AG08395 (cell line): ENCODE measurements at regions not wholly inside any gene's neighbourhood (a gene's known extent, or its start where the extent isn't known, plus 50 kb on each side); places are given as distances from the start of the nearest gene placed in this dataset.
"Not testable (repeated sequence)": the region's sequence is repeated elsewhere in the genome, so short reads cannot be mapped to it uniquely, and the experiment has no call there.

Source experiments
- DNase-seq: peaks from one replicate; pipeline ENCODE4 v3.0.0; 2012; ENCODE audit warnings: mixed read lengths, low spot score

DNA sequence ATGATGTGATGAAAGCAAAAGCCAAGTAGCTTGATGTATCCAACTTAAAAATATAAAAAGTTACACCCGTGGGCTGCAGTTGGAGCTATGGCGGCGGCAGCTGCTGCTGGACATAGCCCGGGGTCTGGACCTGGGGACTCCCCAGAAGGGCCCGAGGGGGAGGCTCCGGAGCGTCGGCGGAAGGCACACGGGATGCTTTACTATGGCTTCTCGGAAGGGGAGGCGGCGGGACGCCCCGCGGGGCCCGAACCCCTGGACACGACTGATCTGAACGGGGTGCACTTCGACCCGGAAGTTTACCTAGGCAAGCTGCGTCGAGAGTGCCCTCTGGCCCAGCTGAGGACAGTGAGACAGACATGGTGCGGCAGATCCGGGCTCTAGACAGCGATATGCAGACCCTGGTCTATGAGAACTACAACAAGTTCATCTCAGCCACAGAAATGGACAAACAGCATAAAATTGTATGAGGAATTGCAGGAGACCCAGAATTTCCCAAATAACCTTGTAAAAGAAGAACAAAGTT, 109.5 kb upstream of the EEF2KMT start:
- DNase-seq = no peak

DNA sequence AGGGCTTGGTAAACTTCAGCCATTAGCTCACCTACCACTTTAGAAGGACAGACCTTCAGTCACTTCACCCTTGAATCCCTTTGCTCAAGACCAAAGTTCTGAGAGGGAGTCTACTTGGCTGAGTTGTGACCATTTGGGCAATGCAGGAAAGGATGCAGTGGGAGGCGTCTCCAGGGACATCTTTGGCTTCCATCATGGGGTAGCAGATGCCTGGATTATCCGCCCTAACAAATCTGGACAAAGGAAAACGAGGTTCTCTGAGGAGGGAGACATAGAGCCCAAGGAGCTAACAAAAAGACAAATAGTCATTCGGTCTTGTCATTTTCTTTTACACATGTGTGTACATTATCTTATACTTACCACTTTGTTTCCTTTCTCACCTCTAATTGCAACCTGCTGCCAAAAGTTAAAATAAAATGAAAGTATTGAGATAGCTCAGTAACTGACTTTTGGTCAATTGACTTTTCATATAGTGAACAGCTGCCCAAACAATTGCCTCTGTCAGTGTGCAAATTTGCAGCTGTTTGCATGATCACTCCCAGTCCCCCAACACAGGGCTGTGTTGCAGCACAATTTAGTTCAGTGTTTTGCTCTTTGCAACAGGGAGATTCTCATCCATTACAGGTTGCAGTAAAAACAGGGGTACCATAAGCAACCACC, 108.9 kb upstream of the EEF2KMT start:
- no peak for DNase-seq

DNA sequence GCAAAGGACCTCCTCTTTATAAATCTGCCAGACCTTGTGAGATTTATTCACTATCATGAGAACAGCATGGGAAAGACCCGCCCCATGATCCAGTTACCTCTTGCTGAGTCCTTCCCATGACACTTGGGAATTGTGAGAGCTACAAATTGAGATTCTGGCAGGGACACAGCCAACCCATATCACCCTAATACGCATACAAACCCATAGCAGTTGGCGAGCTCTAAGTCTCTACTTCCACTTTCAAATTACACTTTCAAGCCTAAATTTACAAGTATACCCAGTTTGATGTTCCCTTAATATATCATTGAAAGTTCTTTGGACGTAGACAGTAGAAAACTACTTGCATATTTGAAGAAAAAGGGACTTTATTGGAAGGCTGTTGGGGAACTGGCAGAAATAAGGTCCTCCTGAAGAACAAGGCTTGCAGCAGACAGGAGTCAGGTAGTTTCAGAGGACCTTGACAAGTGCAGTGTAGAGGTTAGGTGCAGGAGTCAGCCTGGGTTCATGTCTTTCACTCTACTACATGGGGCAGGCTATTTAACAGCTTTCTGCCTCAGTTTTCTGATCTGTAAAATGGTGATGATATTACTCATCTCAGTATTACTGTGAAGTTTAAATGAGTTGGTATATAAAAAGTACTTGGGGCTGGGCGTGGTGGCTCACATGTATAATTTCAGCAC, 107.9 kb upstream of the EEF2KMT start:
- DNase-seq = no peak

DNA sequence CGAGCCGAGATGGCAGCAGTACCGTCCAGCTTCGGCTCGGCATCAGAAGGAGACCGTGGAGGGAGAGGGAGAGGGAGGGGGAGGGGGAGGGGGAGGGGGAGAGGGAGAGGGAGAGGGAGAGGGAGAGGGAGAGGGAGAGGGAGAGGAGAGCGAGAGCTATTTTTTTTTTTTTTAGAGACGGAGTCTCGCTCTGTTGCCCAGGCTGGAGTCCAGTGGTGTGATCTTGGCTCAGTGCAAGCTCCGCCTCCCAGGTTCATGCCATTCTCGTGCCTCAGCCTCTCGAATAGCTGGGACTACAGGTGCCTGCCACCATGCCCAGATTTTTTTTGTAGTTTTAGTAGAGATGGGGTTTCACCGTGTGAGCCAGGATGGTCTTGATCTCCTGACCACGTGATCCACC, 106.1 kb upstream of the EEF2KMT start:
- DNase-seq = not testable (repeated sequence)

DNA sequence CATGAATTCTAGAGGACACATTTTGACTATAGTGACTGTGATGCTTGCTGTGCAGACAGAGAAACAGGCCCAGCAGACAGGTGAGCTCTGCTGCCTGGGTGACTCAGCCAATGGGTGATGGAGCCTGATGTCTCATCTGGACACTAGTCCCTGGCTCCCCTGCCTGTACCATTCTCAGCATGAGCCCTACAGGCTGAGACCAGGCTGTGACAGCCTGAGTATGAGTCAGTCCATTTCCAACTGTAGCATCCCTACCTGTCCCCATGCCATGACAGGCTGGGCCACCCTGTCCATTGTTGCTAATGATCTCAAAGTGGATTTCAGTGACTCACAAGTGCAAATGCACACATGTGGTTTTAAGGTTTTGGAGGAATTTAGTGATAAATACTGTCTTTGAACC, 102.5 kb upstream of the EEF2KMT start:
- DNase-seq = no peak

DNA sequence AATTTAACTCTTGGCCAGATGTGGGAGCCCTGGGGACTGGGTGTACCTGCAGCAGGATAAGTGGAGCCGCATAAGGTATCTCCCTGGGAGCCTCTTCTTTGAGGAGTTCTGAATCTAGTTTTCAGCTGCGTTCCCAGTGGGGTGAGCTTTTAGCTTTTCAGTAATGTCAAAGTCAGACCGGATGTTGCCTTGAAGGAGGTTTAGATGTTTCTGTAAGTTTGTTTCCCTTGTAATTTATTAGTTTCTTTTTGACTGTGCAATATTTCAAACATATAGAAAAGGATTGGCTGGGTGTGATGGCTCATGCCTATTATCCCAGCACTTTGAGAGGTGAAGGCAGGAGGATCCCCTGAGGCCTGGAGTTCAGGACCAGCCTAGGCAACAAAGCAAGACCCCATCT, 98.6 kb upstream of the EEF2KMT start:
- no peak for DNase-seq

DNA sequence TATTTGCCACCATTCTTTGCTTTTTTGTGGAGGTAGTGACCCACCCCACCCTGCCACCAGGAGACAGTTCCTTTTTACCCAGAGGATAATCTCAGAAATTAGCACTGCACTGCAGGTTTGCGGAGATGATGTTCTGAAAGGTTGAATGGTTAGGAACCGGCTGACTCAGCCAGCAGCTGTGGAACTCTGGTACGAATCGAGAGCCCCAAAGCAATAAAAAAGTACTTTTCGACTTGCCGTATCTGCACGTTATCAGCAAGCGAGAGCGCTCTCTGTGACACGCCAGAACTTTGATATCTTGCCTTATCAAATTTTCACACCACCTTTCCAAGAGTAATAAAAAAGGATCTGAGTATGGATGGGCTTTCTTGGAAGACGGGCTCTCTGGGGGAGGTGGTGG, 96.3 kb upstream of the EEF2KMT start:
- no peak for DNase-seq

DNA sequence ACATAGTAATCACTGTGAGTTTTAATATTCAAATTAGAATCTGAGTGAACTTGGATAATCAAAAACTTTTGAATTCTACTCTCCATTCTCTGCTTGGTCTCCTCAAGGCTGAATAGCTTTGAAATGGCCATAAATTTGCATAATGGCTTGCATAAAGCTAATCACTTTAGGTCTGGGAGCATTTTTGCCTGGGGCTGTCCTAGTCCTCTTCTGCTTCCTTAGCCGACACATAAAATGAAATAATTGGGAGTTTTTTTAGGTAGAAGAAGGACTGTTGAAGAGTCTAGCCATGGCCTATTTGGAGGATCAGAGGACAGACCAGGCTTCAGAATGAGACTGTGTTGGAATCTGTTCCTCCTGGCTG, 91.4 kb upstream of the EEF2KMT start:
- DNase-seq = no peak

DNA sequence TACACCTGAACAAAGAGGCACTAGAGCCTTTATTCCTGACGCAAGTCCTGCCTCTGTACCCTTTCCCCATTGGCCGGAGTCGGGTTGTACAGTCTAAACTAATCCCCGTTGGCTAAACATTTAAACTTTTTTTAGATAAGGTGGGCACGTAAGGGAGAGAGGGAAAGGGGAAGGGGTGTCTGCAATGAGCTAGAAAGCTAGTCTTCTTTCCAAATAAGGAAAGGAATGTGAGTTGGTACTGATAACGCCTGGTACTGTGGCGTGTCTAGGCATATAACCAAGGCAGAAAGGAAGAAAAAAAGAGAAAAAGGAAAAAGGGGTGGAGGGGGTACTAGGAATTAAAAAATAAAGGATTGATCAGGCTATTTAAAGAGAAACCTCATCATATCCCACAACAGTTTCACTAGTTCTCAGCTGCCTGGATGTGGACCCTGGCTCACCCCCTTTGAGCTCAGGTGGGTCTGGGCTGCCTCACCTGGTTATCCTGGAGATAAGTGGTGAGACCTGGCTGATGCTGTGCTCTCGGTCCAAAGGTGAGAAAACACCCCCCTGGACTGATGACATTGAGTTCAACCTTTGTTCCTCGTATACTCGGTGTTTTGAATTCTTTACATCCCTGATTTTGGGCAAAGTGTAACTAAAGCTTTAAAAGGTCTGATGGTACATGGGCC, 90.9 kb upstream of the EEF2KMT start:
- no peak for DNase-seq

DNA sequence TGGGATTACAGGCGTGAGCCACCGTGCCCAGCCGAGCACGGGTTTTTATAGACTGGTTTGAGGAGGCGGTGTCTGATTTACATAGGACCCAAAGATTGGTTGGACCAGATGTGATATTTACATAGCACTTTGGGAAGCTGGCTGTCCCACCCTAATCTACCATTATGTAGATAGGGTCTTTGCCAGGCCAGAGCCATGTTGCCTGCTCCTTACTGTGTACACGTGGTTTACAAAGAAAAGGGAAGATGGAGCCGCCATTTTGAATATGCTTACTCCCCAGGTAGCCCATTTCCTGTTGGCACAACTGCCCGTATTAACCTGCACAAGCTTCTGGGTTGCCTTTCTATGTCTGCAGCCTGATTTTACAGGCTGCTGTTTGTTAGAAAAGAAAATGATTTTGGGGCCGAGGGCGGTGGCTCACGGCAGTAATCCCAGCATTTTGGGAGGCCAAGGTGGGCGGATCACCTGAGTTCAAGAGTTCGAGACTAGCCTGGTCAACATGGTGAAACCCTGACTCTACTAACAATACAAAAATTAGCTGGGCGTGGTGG, 89.9 kb upstream of the EEF2KMT start:
- no peak for DNase-seq

DNA sequence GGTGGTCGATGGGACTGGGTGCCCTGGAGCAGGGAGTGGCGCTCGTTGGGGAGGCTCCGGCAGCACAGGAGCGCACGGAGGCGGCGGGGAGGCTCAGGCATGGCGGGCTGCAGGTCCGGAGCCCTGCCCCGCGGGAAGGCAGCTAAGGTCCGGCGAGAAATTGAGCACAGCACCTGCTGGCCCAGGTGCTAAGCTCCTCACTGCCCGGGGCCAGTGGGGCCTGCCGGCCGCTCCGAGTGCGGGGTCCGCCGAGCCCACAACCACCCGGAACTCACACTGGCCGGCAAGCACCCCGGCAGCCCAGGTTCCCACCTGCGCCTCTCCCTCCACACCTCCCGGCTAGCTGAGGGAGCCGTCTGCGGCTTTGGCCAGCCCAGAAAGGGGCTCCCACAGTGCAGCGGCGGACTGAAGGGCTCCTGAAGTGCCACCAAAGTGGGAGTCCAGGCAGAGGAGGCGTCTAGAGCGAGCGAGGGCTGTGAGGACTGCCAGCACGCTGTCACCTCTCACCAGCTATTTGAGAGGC, 88.8 kb upstream of the EEF2KMT start:
- DNase-seq = no peak

DNA sequence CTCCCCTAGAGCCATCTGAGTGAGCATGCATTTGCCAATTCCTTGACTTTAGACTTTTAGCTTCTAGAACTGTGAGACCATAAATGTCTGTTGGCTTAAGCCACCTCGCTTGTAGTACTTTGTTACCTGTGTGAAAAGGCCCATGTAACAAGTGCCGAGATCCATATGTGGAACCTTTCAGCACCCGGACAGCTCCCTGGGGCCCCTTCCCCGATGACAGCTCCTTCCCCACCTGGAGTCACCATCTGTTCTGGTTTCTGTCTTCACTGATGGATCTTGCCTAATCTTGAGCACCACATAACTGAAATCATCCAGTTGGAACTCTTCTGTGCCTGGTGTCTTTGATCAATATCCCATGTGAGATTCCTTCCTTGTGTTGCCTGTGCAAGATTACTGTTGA, 78.9 kb upstream of the EEF2KMT start:
- no peak for DNase-seq

DNA sequence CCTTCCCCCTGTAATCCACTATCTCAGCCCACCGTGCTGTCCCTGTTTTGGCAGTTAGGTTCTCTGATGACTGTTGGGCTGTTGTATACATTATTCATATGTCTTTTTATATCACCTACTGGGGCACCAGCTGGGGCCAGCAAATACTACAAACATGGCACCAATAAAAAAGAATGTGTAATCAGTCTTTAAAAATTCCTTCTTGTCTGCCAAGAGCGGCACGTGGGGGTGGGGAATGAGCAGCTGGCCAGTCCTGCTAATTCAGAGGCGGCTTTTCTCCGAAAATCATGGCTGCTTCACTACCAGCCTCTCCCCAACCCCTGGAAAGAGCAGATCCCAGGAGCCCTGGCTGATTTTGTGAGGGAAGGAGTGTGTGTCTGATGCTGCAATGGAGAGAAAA, 77.7 kb upstream of the EEF2KMT start:
- DNase-seq = no peak

DNA sequence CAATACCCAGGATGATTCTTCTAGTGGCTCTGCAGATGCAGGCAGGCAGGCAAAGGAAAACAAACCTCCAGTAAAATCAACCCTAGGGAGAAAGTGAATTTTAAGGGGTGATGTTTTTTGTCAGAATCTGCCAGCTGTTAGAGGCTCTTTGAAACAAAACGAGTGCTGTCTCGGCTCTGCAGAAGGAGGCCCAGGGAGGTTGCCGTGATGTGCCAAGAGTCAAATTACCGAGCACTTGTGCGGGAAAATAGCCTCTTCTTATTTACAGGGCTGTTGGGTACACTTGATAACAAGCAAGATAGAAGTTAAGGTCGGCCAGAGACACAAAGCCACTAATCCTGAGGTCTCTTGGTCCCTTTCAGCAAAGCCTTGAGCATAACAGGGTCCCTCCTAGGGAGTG, 68.9 kb upstream of the EEF2KMT start:
- no peak for DNase-seq

DNA sequence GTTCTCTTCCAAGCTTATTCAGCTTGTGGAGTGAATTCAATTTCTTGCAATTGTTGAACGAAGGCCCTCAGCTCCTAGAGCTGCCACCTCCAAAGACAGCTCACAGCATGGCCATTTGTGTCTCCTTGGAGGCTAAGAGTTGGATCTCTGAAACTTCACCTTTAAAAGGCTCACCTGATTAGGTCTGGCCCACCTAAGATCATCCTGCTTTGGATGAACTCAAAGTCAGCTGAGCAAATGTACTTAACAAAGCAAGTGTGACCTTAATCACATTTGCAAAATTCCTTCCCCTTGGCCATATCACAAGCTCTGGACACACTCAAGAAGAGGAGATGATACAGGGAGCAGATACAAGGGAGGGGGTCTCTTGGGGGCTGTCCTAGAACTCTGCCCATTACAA, 67.8 kb upstream of the EEF2KMT start:
- DNase-seq = not testable (repeated sequence)

DNA sequence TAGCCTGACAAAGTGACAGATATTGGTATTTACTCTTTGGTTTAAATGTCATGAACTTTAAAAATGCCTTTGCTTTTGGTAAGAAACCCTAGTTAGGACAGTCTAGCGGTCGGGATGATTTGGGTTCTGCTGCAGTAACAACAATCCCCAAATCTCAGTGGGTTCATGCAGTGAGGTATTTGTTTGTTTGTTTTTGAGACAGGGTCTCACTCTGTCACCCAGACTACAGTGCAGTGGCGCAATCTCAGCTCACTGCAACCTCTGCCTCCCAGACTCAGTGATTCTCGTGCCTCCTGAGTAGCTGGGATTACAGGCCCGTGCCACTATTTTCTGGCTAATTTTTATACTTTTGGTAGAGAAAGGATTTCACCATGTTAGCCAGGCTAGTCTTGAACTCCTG, 65.2 kb upstream of the EEF2KMT start:
- not testable (repeated sequence) for DNase-seq

DNA sequence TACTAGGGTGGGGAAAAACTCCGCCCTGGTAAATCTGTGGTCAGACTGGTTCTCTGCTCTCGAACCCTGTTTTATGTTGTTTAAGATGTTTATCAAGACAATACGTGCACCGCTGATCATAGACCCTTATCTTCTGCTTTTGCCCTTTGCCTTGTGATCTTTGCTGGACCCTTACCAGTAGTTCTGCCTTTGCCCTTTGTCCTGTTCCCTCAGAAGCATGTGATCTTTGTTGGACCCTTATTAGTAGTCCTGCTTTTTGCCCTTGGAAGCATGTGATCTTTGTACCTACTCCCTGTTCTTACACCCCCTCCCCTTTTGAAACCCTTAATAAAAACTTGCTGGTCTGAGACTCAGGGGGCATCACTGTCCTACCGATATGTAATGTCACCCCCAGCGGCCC, 64.3 kb upstream of the EEF2KMT start:
- DNase-seq = not testable (repeated sequence)

DNA sequence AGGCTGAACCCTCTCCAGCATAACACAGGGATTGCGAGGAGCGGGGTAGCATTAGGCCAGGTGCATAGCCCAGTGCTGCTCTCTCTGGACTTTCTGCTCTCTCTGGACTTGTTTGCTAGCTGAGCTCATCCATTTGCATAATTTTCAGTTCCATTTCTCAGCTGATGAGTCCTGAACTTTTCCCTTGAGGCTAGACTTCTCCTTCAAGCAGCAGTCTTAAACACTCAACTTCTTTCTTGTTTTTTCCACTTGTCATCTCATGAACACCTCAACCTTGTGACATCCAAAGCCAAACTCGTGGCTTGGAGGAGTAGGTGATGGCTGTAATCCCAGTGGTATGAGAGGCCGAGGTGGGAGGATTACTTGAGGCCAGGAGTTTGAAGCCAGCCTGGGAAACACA, 62.4 kb upstream of the EEF2KMT start:
- not testable (repeated sequence) for DNase-seq

DNA sequence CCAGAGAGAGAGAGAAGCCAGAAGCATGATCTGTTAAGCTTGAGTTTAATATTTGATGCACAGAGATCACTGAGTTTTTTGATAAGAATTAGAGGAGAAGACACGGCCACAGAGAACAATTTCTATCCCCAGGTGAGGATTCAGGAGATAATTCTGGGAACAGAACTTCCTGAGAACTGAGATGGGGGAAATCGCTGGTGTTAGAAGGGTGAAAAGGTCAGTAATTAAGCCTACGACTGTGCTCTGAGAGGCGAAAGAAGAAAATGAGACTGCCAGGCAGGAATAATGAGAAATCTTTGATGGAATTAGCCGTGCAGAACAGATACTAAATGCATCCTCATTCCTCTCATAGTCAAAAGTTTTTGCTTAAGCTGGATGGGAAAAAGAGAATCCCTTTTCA, 61.9 kb upstream of the EEF2KMT start:
- not testable (repeated sequence) for DNase-seq

DNA sequence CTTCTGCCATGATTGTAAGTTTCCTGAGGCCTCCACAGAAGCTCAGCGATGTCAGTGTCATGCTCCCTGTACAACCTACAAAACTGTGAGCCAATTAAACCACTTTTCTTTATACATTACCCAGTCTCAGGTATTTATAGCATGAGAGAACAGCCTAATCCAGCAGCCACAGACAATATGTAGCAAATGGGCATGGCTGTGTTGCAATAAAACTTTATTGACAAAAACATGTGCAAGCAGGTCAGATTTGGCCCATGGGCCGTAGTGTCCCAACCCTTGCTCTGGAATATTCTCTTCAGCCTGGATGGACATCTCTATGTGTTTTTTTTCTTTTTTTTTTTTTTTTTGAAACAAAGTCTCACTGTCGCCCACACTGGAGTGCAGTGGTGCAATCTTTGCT, 60.9 kb upstream of the EEF2KMT start:
- DNase-seq = no peak

DNA sequence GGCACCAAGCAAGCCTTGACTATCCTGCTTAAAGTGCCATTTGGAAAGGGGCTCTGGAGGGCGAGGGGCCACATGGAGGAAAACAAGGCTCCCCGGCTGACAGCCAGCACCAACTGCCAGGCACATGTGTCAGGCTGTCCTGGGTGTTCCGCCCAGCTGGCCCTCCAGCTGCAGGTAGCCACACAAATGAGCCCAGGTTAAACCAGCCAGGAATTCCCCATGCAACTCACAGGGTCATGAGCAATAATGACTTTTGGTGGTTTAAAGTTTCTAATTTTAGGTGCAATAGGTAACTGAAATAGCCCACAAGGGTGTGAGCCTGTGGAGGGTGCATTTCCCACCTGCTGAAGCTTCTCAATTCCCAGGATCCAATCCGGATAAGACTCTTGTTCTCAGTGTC, 58.9 kb upstream of the EEF2KMT start:
- DNase-seq = not testable (repeated sequence)

DNA sequence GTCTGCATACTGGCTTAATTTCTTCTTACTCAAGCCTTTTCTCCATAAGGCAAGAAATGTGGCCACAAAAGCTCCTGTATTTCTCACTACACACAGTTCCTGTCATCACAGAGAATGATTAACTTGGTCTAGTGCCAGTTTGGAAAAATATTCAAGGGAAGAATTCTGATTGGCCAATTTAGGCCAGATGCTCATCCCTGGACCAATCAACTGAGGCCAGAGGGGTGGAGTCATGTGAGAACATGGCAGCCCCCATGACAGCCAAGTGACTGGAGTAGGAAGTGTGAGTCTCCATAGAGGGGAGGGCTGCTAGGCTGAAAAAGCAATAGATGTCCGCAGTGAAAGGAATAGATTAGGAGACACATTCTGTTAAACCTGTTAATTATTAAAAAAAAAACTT, 56.4 kb upstream of the EEF2KMT start:
- DNase-seq = not testable (repeated sequence)

DNA sequence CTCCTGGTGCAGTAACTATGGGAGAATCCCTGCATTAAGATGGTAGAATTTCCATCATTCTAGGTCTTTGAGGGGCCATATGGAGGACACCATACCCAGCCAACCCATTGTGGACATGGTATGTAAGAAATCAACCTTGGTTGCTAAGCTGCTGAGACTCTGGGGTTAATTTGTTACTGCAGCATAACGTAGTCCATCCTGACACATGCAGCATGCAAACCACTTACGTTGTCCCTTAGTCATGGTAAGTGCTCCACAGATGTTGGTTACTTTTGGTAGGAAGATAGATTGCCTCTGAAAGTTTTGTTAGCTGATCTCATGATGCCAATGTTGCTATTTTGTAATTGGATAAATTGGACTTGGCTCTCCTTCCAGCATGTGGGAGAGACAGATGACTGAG, 53.8 kb upstream of the EEF2KMT start:
- not testable (repeated sequence) for DNase-seq
